Stimulated activated memory B cell treated with anti-CD40 and anti-IgM and Interleukin-4, amounts not matched to agents 10 μg/mL and 1 μg/mL and 100 μg/mL, for 72 hours (primary cell): ENCODE measurements at regions not wholly inside any gene's neighbourhood (a gene's known extent, or its start where the extent isn't known, plus 50 kb on each side); places are given as distances from the start of the nearest gene placed in this dataset.

Experiments
- ATAC-seq: fragments of 150-1000 bp; cut with Tn5 transposase; 2 replicates; pipeline ENCODE4 v1.10.0; 2021
- H3K27ac Mint-ChIP-seq: one replicate; pipeline ENCODE4 v1.8.0; 2022; ENCODE audit warnings: mild to moderate bottlenecking, mixed read lengths
- H3K27me3 Mint-ChIP-seq: one replicate; pipeline ENCODE4 v1.8.0; 2022; ENCODE audit warnings: mixed read lengths
- H3K36me3 Mint-ChIP-seq: one replicate; pipeline ENCODE4 v1.8.0; 2022; ENCODE audit warnings: mixed read lengths
- H3K4me1 Mint-ChIP-seq: one replicate; pipeline ENCODE4 v1.8.0; 2022; ENCODE audit warnings: mixed read lengths
- H3K4me3 Mint-ChIP-seq: one replicate; pipeline ENCODE4 v1.8.0; 2022; ENCODE audit warnings: mild to moderate bottlenecking, moderate library complexity, mixed read lengths
- H3K9me3 Mint-ChIP-seq: one replicate; pipeline ENCODE4 v1.8.0; 2022; ENCODE audit warnings: mixed read lengths

GRCh38 chr2:84373391-84373790 lies 85.7 kb downstream of the SUCLG1 start:
- Mint-ChIP-seq H3K9me3 (no peaks in the 10 kb centered on the region), H3K36me3 (no peaks in the 10 kb centered on the region), H3K4me3 (no peak overlapping the region), H3K27ac (no peak overlapping the region), H3K4me1 (no peaks in the 10 kb centered on the region), H3K27me3 (no peaks in the 10 kb centered on the region)
- no peak for ATAC-seq

- ATAC-seq = no peak
- Mint-ChIP-seq H3K4me3 (no peak overlapping the region), H3K9me3 (peaks cover 16% of the 10 kb centered on the region), H3K27me3 (peaks cover 27% of the 10 kb centered on the region), H3K27ac (no peak overlapping the region), H3K36me3 (no peaks in the 10 kb centered on the region), H3K4me1 (no peaks in the 10 kb centered on the region)
Observed at GRCh38 chr2:84362541-84362940, 96.5 kb downstream of the SUCLG1 start.

GRCh38 chr2:84338069-84338468 lies 121.0 kb downstream of the SUCLG1 start:
- no peaks in the 10 kb centered on the region for H3K36me3 Mint-ChIP-seq

GRCh38 chr2:84327645-84328249 lies 131.3 kb downstream of the SUCLG1 start:
- no peak overlapping the region for H3K27ac Mint-ChIP-seq
- no peak for ATAC-seq

More at GRCh38 chr2:84338069-84338468, 121.0 kb downstream of the SUCLG1 start:
- no peak for ATAC-seq
- Mint-ChIP-seq H3K27ac (no peak overlapping the region), H3K4me3 (no peak overlapping the region), H3K9me3 (peaks cover 6% of the 10 kb centered on the region), H3K4me1 (no peaks in the 10 kb centered on the region), H3K27me3 (no peaks in the 10 kb centered on the region)

GRCh38 chr2:84326831-84327432 lies 132.1 kb downstream of the SUCLG1 start:
- no peak for ATAC-seq
- H3K27ac Mint-ChIP-seq = no peak overlapping the region
- peaks cover 3% of the 10 kb centered on the region for H3K9me3 Mint-ChIP-seq
- H3K27me3 Mint-ChIP-seq = peaks cover 38% of the 10 kb centered on the region
- no peaks in the 10 kb centered on the region for H3K36me3 Mint-ChIP-seq
- no peak overlapping the region for H3K4me3 Mint-ChIP-seq
- no peaks in the 10 kb centered on the region for H3K4me1 Mint-ChIP-seq

More at GRCh38 chr2:84327645-84328249, 131.3 kb downstream of the SUCLG1 start:
- no peaks in the 10 kb centered on the region for H3K36me3 Mint-ChIP-seq
- no peak overlapping the region for H3K4me3 Mint-ChIP-seq
- H3K9me3 Mint-ChIP-seq = peaks cover 10% of the 10 kb centered on the region
- H3K4me1 Mint-ChIP-seq = no peaks in the 10 kb centered on the region
- H3K27me3 Mint-ChIP-seq = peaks cover 46% of the 10 kb centered on the region

GRCh38 chr2:84323890-84324289 lies 135.2 kb downstream of the SUCLG1 start:
- Mint-ChIP-seq H3K27me3 (peaks cover 37% of the 10 kb centered on the region), H3K4me3 (no peak overlapping the region)

GRCh38 chr2:84320940-84321339 lies 138.1 kb downstream of the SUCLG1 start:
- Mint-ChIP-seq H3K4me3 (no peak overlapping the region), H3K27me3 (peaks cover 37% of the 10 kb centered on the region), H3K36me3 (no peaks in the 10 kb centered on the region), H3K9me3 (no peaks in the 10 kb centered on the region), H3K4me1 (no peaks in the 10 kb centered on the region), H3K27ac (no peak overlapping the region)
- ATAC-seq = no peak

More at GRCh38 chr2:84323890-84324289, 135.2 kb downstream of the SUCLG1 start:
- Mint-ChIP-seq H3K9me3 (no peaks in the 10 kb centered on the region), H3K27ac (no peak overlapping the region), H3K4me1 (no peaks in the 10 kb centered on the region), H3K36me3 (no peaks in the 10 kb centered on the region)
- no peak for ATAC-seq

- peaks cover 5% of the 10 kb centered on the region for H3K4me1 Mint-ChIP-seq
- H3K27me3 Mint-ChIP-seq = peaks cover 23% of the 10 kb centered on the region
- no peak for ATAC-seq
- no peaks in the 10 kb centered on the region for H3K9me3 Mint-ChIP-seq
- no peaks in the 10 kb centered on the region for H3K36me3 Mint-ChIP-seq
- H3K27ac Mint-ChIP-seq = no peak overlapping the region
- no peak overlapping the region for H3K4me3 Mint-ChIP-seq
Observed at GRCh38 chr2:84319581-84319980, 139.5 kb downstream of the SUCLG1 start.

- Mint-ChIP-seq H3K4me1 (peaks cover 6% of the 10 kb centered on the region), H3K4me3 (no peak overlapping the region), H3K9me3 (no peaks in the 10 kb centered on the region), H3K36me3 (no peaks in the 10 kb centered on the region), H3K27ac (no peak overlapping the region), H3K27me3 (peaks cover 10% of the 10 kb centered on the region)
- no peak for ATAC-seq
Observed at GRCh38 chr2:84317135-84317534, 141.9 kb downstream of the SUCLG1 start.

- peak; percentile 71 for ATAC-seq
- H3K27ac Mint-ChIP-seq = no peak overlapping the region
- H3K27me3 Mint-ChIP-seq = no peaks in the 10 kb centered on the region
- no peaks in the 10 kb centered on the region for H3K36me3 Mint-ChIP-seq
- no peaks in the 10 kb centered on the region for H3K9me3 Mint-ChIP-seq
- H3K4me3 Mint-ChIP-seq = no peak overlapping the region
- H3K4me1 Mint-ChIP-seq = peaks cover 6% of the 10 kb centered on the region
Observed at GRCh38 chr2:84314901-84315330, 144.2 kb downstream of the SUCLG1 start.

GRCh38 chr2:84314250-84314649 lies 144.8 kb downstream of the SUCLG1 start:
- no peaks in the 10 kb centered on the region for H3K9me3 Mint-ChIP-seq
- ATAC-seq = no peak
- H3K27ac Mint-ChIP-seq = no peak overlapping the region
- H3K27me3 Mint-ChIP-seq = no peaks in the 10 kb centered on the region
- no peak overlapping the region for H3K4me3 Mint-ChIP-seq
- peaks cover 6% of the 10 kb centered on the region for H3K4me1 Mint-ChIP-seq
- H3K36me3 Mint-ChIP-seq = no peaks in the 10 kb centered on the region

- no peak for ATAC-seq
- H3K4me1 Mint-ChIP-seq = no peaks in the 10 kb centered on the region
- H3K27me3 Mint-ChIP-seq = no peaks in the 10 kb centered on the region
- H3K27ac Mint-ChIP-seq = no peak overlapping the region
- no peak overlapping the region for H3K4me3 Mint-ChIP-seq
- H3K9me3 Mint-ChIP-seq = peaks cover 16% of the 10 kb centered on the region
- H3K36me3 Mint-ChIP-seq = no peaks in the 10 kb centered on the region
Observed at GRCh38 chr2:84309281-84309680, 149.8 kb downstream of the SUCLG1 start.

GRCh38 chr2:84306361-84306760 lies 152.7 kb downstream of the SUCLG1 start:
- Mint-ChIP-seq H3K27me3 (no peaks in the 10 kb centered on the region), H3K9me3 (peaks cover 16% of the 10 kb centered on the region), H3K36me3 (no peaks in the 10 kb centered on the region), H3K4me1 (no peaks in the 10 kb centered on the region), H3K27ac (no peak overlapping the region), H3K4me3 (no peak overlapping the region)
- ATAC-seq = no peak

GRCh38 chr2:84302513-84303412 lies 156.3 kb downstream of the SUCLG1 start:
- Mint-ChIP-seq H3K4me3 (no peak overlapping the region), H3K27ac (no peak overlapping the region), H3K9me3 (peaks cover 14% of the 10 kb centered on the region), H3K4me1 (no peaks in the 10 kb centered on the region), H3K36me3 (no peaks in the 10 kb centered on the region), H3K27me3 (no peaks in the 10 kb centered on the region)
- no peak for ATAC-seq

- ATAC-seq = no peak
- Mint-ChIP-seq H3K27me3 (no peaks in the 10 kb centered on the region), H3K4me1 (no peaks in the 10 kb centered on the region), H3K27ac (no peak overlapping the region), H3K4me3 (no peak overlapping the region), H3K9me3 (peaks cover 10% of the 10 kb centered on the region), H3K36me3 (no peaks in the 10 kb centered on the region)
Observed at GRCh38 chr2:84301717-84302116, 157.4 kb downstream of the SUCLG1 start.
